DOHH2 (cell line): ENCODE measurements at regions not wholly inside any gene's neighbourhood (a gene's known extent, or its start where the extent isn't known, plus 50 kb on each side); places are given as distances from the start of the nearest gene placed in this dataset.

Experiments used
- H3F3A ChIP-seq: fragments of 200-600 bp; sonication (generic), shearing (Covaris generic); 2 replicates; pipeline ENCODE4 v1.6.0; 2016; ENCODE audit warnings: antibody characterized with exemption, mild to moderate bottlenecking; ENCODE audit not compliant: control insufficient read depth, insufficient read depth
- H3K27ac ChIP-seq: fragments of 200-600 bp; sonication (generic); 2 replicates; pipeline ENCODE4 v1.5.1; 2014; ENCODE audit warnings: low read depth, mild to moderate bottlenecking, low read length, moderate library complexity
- H3K27me3 ChIP-seq: fragments of 200-600 bp; sonication (generic); 2 replicates; pipeline ENCODE4 v1.6.1; 2014; ENCODE audit warnings: mild to moderate bottlenecking, low read length, mixed read lengths; ENCODE audit not compliant: control insufficient read depth
- H3K36me3 ChIP-seq: fragments of 200-600 bp; sonication (generic); 2 replicates; pipeline ENCODE4 v1.6.1; 2014; ENCODE audit warnings: mild to moderate bottlenecking, low read length, moderate library complexity, mixed read lengths; ENCODE audit not compliant: control insufficient read depth
- H3K4me1 ChIP-seq: fragments of 200-600 bp; sonication (generic); 2 replicates; pipeline ENCODE4 v1.6.1; 2014; ENCODE audit warnings: mild to moderate bottlenecking, low read length, mixed read lengths; ENCODE audit not compliant: control insufficient read depth
- H3K4me2 ChIP-seq: fragments of 200-600 bp; sonication (generic); 2 replicates; pipeline ENCODE4 v1.6.0; 2014; ENCODE audit warnings: mild to moderate bottlenecking, low read length, moderate library complexity
- H3K4me3 ChIP-seq: fragments of 200-600 bp; sonication (generic); 2 replicates; pipeline ENCODE4 v1.5.1; 2014; ENCODE audit warnings: mild to moderate bottlenecking, low read length, mixed read lengths
- H3K79me2 ChIP-seq: fragments of 200-600 bp; sonication (generic); 2 replicates; pipeline ENCODE4 v1.6.1; 2014; ENCODE audit warnings: mild to moderate bottlenecking, low read length, mixed read lengths; ENCODE audit not compliant: control insufficient read depth
- H3K9me2 ChIP-seq: fragments of 200-600 bp; sonication (generic); replicated peaks from 2 replicates; pipeline ENCODE4 v1.6.1; 2014; ENCODE audit warnings: mild to moderate bottlenecking, low read length, mixed read lengths; ENCODE audit not compliant: control insufficient read depth
- H3K9me3 ChIP-seq: fragments of 200-600 bp; sonication (generic); 2 replicates; pipeline ENCODE4 v1.6.1; 2014; ENCODE audit warnings: antibody characterized with exemption, low read length, mixed read lengths; ENCODE audit not compliant: control insufficient read depth, insufficient read depth
- H4K20me1 ChIP-seq: fragments of 200-600 bp; sonication (generic); 2 replicates; pipeline ENCODE4 v1.6.0; 2014; ENCODE audit warnings: low read depth, mild to moderate bottlenecking, antibody characterized with exemption, low read length, moderate library complexity; ENCODE audit not compliant: control insufficient read depth, insufficient read depth
- EZH2phosphoT487 ChIP-seq: fragments of 200-600 bp; sonication (generic); IDR thresholded peaks from 2 replicates; pipeline ENCODE4 v1.6.1; 2017; ENCODE audit warnings: borderline replicate concordance, mild to moderate bottlenecking, antibody characterized with exemption, low read length, moderate library complexity, mixed read lengths
- TF ChIP-seq, protein P1 (sequence below): fragments of 200-600 bp; sonication (generic); IDR thresholded peaks from one replicate; pipeline ENCODE4 v1.5.1; 2014; ENCODE audit warnings: antibody characterized with exemption, mild to moderate bottlenecking, low read depth, low read length; ENCODE audit not compliant: poor library complexity, severe bottlenecking

DNA sequence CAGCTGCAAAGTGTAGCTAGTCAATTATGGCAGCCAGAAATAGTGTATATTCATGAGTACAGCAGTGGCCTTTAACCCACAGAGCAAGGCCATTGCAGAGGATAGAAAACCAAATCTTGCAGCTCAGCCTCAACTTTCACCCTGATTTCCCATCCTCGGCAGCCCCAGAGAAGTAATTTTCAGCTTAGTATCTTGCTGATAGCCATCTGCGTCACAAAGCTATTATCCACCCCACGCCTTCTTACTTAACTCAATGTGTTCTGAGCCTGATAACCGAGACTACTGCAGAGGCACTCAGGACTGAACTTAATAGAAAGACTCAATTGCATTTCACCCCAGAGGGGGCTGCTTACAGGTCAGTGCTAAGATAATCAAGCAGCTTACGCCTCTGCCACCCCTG lies 174.5 kb upstream of the MAOA start:
- Histone ChIP-seq H3K27ac (no peak overlapping the region), H3F3A (no peaks in the 10 kb centered on the region), H4K20me1 (no peaks in the 10 kb centered on the region), H3K9me3 (no peaks in the 10 kb centered on the region), H3K9me2 (no peaks in the 10 kb centered on the region), H3K4me3 (no peak overlapping the region), H3K27me3 (no peaks in the 10 kb centered on the region), H3K36me3 (no peaks in the 10 kb centered on the region), H3K79me2 (no peaks in the 10 kb centered on the region), H3K4me1 (no peaks in the 10 kb centered on the region), H3K4me2 (no peak overlapping the region)
- TF ChIP-seq, protein P1, sequence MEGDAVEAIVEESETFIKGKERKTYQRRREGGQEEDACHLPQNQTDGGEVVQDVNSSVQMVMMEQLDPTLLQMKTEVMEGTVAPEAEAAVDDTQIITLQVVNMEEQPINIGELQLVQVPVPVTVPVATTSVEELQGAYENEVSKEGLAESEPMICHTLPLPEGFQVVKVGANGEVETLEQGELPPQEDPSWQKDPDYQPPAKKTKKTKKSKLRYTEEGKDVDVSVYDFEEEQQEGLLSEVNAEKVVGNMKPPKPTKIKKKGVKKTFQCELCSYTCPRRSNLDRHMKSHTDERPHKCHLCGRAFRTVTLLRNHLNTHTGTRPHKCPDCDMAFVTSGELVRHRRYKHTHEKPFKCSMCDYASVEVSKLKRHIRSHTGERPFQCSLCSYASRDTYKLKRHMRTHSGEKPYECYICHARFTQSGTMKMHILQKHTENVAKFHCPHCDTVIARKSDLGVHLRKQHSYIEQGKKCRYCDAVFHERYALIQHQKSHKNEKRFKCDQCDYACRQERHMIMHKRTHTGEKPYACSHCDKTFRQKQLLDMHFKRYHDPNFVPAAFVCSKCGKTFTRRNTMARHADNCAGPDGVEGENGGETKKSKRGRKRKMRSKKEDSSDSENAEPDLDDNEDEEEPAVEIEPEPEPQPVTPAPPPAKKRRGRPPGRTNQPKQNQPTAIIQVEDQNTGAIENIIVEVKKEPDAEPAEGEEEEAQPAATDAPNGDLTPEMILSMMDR, result no peak
- no peak for TF ChIP-seq EZH2phosphoT487

DNA sequence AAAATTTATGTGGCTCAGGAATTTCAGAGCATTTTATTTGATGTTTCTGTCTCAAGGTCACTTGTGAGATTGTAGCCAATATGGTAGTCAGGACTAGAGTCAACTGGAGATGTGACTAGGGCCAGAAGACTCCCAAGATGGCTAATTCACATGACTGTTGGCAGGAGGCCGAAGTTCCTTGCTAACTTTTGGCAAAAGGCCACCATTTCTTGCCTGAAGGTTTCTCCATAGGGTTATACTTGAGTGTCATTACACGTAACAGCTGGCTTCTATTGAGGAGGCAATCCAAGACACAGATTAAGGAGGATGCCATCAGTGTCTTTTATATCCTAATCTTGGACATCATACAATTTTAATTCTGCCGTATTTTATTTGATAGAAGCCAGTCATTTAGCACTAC lies 162.3 kb upstream of the MAOA start:
- H3K4me3 ChIP-seq, result no peak overlapping the region
- H3K27me3 ChIP-seq, result no peaks in the 10 kb centered on the region
- no peaks in the 10 kb centered on the region for H3K9me3 ChIP-seq
- H3K9me2 ChIP-seq, result no peaks in the 10 kb centered on the region
- no peak overlapping the region for H3K4me2 ChIP-seq
- H3K79me2 ChIP-seq, result no peaks in the 10 kb centered on the region
- no peak overlapping the region for H3K27ac ChIP-seq
- no peaks in the 10 kb centered on the region for H3K36me3 ChIP-seq
- no peak for TF ChIP-seq EZH2phosphoT487
- TF ChIP-seq, protein P1, result no peak
- H3F3A ChIP-seq, result no peaks in the 10 kb centered on the region
- H4K20me1 ChIP-seq, result no peaks in the 10 kb centered on the region
- H3K4me1 ChIP-seq, result no peaks in the 10 kb centered on the region

DNA sequence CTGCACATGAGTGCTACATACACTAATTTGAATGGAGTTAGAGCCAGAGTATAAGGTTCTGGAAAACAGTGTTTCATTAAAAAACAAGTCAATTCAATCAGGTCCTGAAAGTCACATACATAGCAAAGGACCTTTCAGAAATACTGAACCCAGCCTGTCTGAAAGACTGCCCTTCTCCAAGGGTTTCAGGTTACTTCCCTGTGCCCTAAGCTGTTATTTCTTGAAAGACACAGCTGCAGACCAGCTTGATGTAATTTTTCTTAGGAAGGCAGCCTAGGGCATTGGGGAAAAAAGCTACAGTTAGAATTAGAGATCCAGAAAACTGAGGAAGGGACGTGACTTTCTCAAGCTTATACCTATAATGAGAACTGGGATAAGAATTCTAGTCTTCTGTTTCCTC lies 155.9 kb upstream of the MAOA start:
- no peak for TF ChIP-seq EZH2phosphoT487
- TF ChIP-seq, protein P1, result no peak
- Histone ChIP-seq H3K27me3 (no peaks in the 10 kb centered on the region), H4K20me1 (no peaks in the 10 kb centered on the region), H3K79me2 (no peaks in the 10 kb centered on the region), H3K4me3 (no peak overlapping the region), H3K27ac (no peak overlapping the region), H3F3A (no peaks in the 10 kb centered on the region), H3K9me3 (no peaks in the 10 kb centered on the region), H3K9me2 (no peaks in the 10 kb centered on the region), H3K36me3 (no peaks in the 10 kb centered on the region), H3K4me2 (no peak overlapping the region), H3K4me1 (no peaks in the 10 kb centered on the region)

DNA sequence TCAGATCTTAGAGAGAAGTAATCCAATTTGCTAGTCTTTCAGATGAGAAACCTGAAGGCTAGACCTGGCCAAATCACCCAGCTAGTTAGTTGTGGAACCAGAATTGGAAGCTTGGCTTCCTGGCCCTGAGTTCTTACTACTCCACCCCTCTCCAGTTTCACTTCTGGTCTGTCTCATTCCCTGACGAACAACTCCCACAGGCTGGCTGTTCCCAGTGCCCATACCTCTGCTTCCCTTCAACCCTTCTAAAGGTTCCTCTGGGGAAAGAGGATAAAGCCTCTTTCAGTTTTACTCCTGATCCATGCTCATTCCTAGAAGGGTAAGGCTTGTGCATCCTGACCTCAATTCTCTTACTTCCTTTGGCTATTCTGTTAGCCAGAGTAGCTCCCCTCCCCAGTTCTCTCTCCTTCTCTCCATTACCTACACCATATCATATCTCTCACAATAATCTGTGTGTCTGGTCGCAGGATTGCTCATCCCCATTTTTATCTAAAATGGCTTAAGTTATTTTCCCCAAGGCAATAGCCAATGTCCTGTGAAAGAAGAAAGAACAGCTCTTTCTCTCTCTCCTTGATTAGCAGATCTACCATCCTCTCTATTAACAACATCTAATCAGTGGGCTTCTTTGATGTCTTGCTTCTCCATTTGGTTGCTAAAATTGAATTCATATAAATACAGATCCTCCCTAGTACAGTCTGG lies 155.0 kb upstream of the MAOA start:
- Histone ChIP-seq H4K20me1 (no peaks in the 10 kb centered on the region), H3F3A (no peaks in the 10 kb centered on the region), H3K27me3 (no peaks in the 10 kb centered on the region), H3K36me3 (no peaks in the 10 kb centered on the region), H3K27ac (no peak overlapping the region), H3K79me2 (no peaks in the 10 kb centered on the region), H3K4me3 (no peak overlapping the region), H3K4me1 (no peaks in the 10 kb centered on the region), H3K9me2 (no peaks in the 10 kb centered on the region), H3K9me3 (no peaks in the 10 kb centered on the region), H3K4me2 (no peak overlapping the region)
- no peak for TF ChIP-seq EZH2phosphoT487
- TF ChIP-seq, protein P1, result no peak
